ENCODE measurements at regions not wholly inside any gene's neighbourhood (a gene's known extent, or its start where the extent isn't known, plus 50 kb on each side); places are given as distances from the start of the nearest gene placed in this dataset.

DNA sequence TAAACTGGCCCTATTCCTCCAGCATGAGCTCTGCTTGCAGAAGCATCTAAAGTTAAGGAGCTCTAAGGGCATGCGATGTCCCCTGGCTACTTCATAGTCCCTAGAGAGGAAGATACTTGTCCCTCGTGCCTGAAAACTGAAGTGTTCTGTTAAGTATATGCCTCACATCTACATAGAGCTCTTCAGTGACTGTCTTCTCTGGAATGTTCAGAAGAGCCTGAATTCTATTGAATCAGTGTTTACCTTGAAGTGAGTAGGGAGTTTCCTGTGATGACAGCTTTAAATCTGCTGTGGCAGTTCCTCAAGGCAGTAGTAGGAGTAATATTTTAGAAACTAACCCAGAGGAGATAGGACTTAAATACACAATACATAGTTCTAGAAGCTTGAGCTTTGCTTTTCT lies 111.2 kb downstream of the ZNF518B start:
- H3K9me3 ChIP-seq (ENCODE audit: control insufficient read depth, low read length): no peaks in the 10 kb centered on the region
- no peaks in the 10 kb centered on the region for H3K4me1 ChIP-seq (ENCODE audit: control insufficient read depth in 1 of 2, insufficient read depth in 2 of 2, low read length in 2 of 2)
- no peaks in the 10 kb centered on the region for H3K36me3 ChIP-seq (ENCODE audit: control insufficient read depth in 1 of 2, insufficient read depth in 2 of 2, low read length in 1 of 2)
- peaks cover 0 to 5% of the 10 kb centered on the region in 2 donors for H3K27me3 ChIP-seq (ENCODE audit: control insufficient read depth in 1 of 2, insufficient read depth in 2 of 2, low read length in 1 of 2)
- WGBS, 2 donors: 49 to 68% methylated on average over 2 of the region's 2 CpGs
- DNase-seq (no peak), ATAC-seq (ENCODE audit: low FRiP score) (no peak)
- H3K4me3 ChIP-seq (ENCODE audit: low read length in 2 of 2): no peak overlapping the region
- intact Hi-C loops (cut with DNase I): no loop called here
- H3K27ac ChIP-seq (ENCODE audit: low read depth in 1 of 2, low read length in 2 of 2): no peak overlapping the region

DNA sequence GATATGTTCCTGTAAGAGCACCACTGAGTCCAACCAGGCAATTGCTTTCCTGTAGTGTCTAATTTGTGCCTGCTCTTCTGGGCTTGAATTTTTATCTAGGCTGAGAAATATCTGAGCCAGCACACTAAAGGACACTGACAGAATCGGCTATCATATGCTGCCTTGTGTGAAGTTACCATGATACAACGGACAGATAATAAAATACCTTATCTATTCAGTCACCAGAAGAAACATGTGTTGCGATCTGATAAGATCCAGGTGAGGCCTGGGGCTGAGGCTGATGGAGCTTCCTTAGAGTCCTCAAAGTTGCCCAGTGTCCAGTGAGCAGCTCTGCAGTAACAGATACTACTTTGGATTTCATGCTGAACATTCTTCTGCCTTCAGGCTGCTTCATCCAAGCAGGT lies 111.8 kb downstream of the ZNF518B start:
- H3K9me3 ChIP-seq (ENCODE audit: control insufficient read depth, low read length): no peaks in the 10 kb centered on the region
- no peaks in the 10 kb centered on the region for H3K36me3 ChIP-seq (ENCODE audit: control insufficient read depth in 1 of 2, insufficient read depth in 2 of 2, low read length in 1 of 2)
- no peak overlapping the region for H3K4me3 ChIP-seq (ENCODE audit: low read length in 2 of 2)
- DNase-seq (no peak), ATAC-seq (ENCODE audit: low FRiP score) (no peak)
- intact Hi-C loops (cut with DNase I): no loop called here
- WGBS, 2 donors: 86 to 89% methylated on average over 3 of the region's 3 CpGs
- no peaks in the 10 kb centered on the region for H3K4me1 ChIP-seq (ENCODE audit: control insufficient read depth in 1 of 2, insufficient read depth in 2 of 2, low read length in 2 of 2)
- H3K27ac ChIP-seq (ENCODE audit: low read depth in 1 of 2, low read length in 2 of 2): no peak overlapping the region
- peaks cover 0 to 5% of the 10 kb centered on the region in 2 donors for H3K27me3 ChIP-seq (ENCODE audit: control insufficient read depth in 1 of 2, insufficient read depth in 2 of 2, low read length in 1 of 2)

GRCh38 chr4:10344824-10345223 lies 112.4 kb downstream of the ZNF518B start:
- DNase-seq (no peak), ATAC-seq (ENCODE audit: low FRiP score) (no peak)
- WGBS, 2 donors: 80 to 82% methylated on average over 4 of the region's 4 CpGs
- Histone ChIP-seq H3K4me1 (ENCODE audit: control insufficient read depth in 1 of 2, insufficient read depth in 2 of 2, low read length in 2 of 2) (no peaks in the 10 kb centered on the region), H3K4me3 (ENCODE audit: low read length in 2 of 2) (no peak overlapping the region), H3K27me3 (ENCODE audit: control insufficient read depth in 1 of 2, insufficient read depth in 2 of 2, low read length in 1 of 2) (peaks cover 0 to 5% of the 10 kb centered on the region in 2 donors), H3K9me3 (ENCODE audit: control insufficient read depth, low read length) (no peaks in the 10 kb centered on the region), H3K36me3 (ENCODE audit: control insufficient read depth in 1 of 2, insufficient read depth in 2 of 2, low read length in 1 of 2) (no peaks in the 10 kb centered on the region), H3K27ac (ENCODE audit: low read depth in 1 of 2, low read length in 2 of 2) (no peak overlapping the region)
- intact Hi-C loops (cut with DNase I): no loop called here

DNA sequence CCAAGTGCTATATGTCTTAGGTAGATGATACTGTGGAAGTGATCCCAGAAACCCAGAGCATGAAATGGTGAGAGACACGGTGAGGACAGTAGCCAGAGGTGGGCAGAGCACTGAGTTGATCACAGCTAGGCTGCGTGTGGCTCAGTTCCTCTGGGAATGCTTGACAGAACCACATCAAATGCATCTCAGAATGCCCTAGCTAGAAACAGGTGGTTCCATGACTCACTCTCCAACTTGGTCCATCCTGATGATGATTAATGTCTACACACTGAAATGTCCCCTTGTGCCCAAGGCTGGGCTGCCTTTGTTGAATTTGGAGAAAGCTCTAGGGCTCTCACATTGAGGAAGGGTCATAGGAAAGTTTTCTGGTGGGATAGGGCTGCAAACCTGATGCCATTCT lies 113.6 kb downstream of the ZNF518B start:
- Histone ChIP-seq H3K27ac (ENCODE audit: low read depth in 1 of 2, low read length in 2 of 2) (no peak overlapping the region), H3K9me3 (ENCODE audit: control insufficient read depth, low read length) (no peaks in the 10 kb centered on the region), H3K4me3 (ENCODE audit: low read length in 2 of 2) (no peak overlapping the region), H3K27me3 (ENCODE audit: control insufficient read depth in 1 of 2, insufficient read depth in 2 of 2, low read length in 1 of 2) (peaks cover 0 to 5% of the 10 kb centered on the region in 2 donors), H3K36me3 (ENCODE audit: control insufficient read depth in 1 of 2, insufficient read depth in 2 of 2, low read length in 1 of 2) (no peaks in the 10 kb centered on the region), H3K4me1 (ENCODE audit: control insufficient read depth in 1 of 2, insufficient read depth in 2 of 2, low read length in 2 of 2) (no peaks in the 10 kb centered on the region)
- intact Hi-C loops (cut with DNase I): no loop called here
- DNase-seq: no peak
- ATAC-seq (ENCODE audit: low FRiP score): no peak
- 71% methylated on average over 2 of the region's 2 CpGs for WGBS, 2 donors

DNA sequence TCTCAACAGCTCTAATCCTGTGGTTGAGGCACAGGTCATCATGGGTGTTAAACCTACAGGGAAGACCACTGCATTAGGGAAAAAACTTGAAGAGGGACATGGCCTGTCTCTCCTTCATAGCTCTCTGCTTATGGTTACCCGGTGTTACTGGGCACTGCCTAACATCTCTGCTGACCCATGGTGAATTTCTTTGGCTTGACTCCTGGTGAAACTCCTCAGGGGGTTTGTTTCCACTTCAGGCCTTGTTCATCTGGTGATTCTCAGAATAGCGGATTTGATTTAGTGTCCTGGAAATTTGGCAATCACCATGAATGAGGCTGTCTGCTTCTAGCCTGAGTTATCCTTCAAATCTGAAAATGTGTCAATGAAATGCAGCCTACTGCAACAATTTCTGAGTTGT lies 114.4 kb downstream of the ZNF518B start:
- H3K4me3 ChIP-seq (ENCODE audit: low read length in 2 of 2): no peak overlapping the region
- H3K27ac ChIP-seq (ENCODE audit: low read depth in 1 of 2, low read length in 2 of 2): no peak overlapping the region
- H3K36me3 ChIP-seq (ENCODE audit: control insufficient read depth in 1 of 2, insufficient read depth in 2 of 2, low read length in 1 of 2): no peaks in the 10 kb centered on the region
- intact Hi-C loops (cut with DNase I): no loop called here
- H3K9me3 ChIP-seq (ENCODE audit: control insufficient read depth, low read length): no peaks in the 10 kb centered on the region
- no peak for DNase-seq
- no peak for ATAC-seq (ENCODE audit: low FRiP score)
- no peaks in the 10 kb centered on the region for H3K4me1 ChIP-seq (ENCODE audit: control insufficient read depth in 1 of 2, insufficient read depth in 2 of 2, low read length in 2 of 2)
- peaks cover 0 to 5% of the 10 kb centered on the region in 2 donors for H3K27me3 ChIP-seq (ENCODE audit: control insufficient read depth in 1 of 2, insufficient read depth in 2 of 2, low read length in 1 of 2)
- whole genome bisulfite sequencing, 2 donors: 69 to 70% methylated on average over 2 of the region's 2 CpGs

DNA sequence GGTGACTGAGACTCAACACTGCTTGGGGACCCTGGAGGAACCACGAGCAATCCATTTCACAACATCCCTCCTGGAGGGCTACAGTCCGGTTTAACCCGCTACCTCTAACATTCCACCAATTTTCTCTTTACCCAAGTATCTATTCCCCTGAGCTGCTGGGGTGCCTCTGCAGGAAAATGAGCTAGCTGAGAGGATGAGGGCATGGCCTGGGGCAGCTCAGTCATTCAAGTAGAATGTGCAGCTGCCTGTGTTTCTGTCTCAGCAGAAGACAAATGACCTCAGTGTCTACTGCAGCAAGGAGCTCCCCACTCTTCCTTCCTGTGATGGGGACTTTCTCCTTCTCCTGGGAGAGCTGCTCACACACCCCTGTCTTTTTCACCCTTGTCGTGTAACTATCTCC lies 120.8 kb downstream of the ZNF518B start:
- ATAC-seq (ENCODE audit: low FRiP score) (no peak), DNase-seq (no peak)
- WGBS, 2 donors: 61 to 69% methylated on average over 4 of the region's 4 CpGs
- Histone ChIP-seq H3K27me3 (ENCODE audit: control insufficient read depth in 1 of 2, insufficient read depth in 2 of 2, low read length in 1 of 2) (no peaks in the 10 kb centered on the region), H3K4me3 (ENCODE audit: low read length in 2 of 2) (no peak overlapping the region), H3K4me1 (ENCODE audit: control insufficient read depth in 1 of 2, insufficient read depth in 2 of 2, low read length in 2 of 2) (no peaks in the 10 kb centered on the region), H3K27ac (ENCODE audit: low read depth in 1 of 2, low read length in 2 of 2) (no peak overlapping the region), H3K9me3 (ENCODE audit: control insufficient read depth, low read length) (peaks cover 3% of the 10 kb centered on the region), H3K36me3 (ENCODE audit: control insufficient read depth in 1 of 2, insufficient read depth in 2 of 2, low read length in 1 of 2) (no peaks in the 10 kb centered on the region)
- intact Hi-C loops (cut with DNase I): no loop called here

- ATAC-seq (ENCODE audit: low FRiP score): no peak
- Histone ChIP-seq H3K4me1 (ENCODE audit: control insufficient read depth in 1 of 2, insufficient read depth in 2 of 2, low read length in 2 of 2) (no peaks in the 10 kb centered on the region), H3K27me3 (ENCODE audit: control insufficient read depth in 1 of 2, insufficient read depth in 2 of 2, low read length in 1 of 2) (no peaks in the 10 kb centered on the region), H3K9me3 (ENCODE audit: control insufficient read depth, low read length) (peaks cover 3% of the 10 kb centered on the region), H3K27ac (ENCODE audit: low read depth in 1 of 2, low read length in 2 of 2) (no peak overlapping the region), H3K4me3 (ENCODE audit: low read length in 2 of 2) (no peak overlapping the region), H3K36me3 (ENCODE audit: control insufficient read depth in 1 of 2, insufficient read depth in 2 of 2, low read length in 1 of 2) (no peaks in the 10 kb centered on the region)
- no peak for DNase-seq
- WGBS, 2 donors: 35 to 54% methylated on average over 8 of the region's 8 CpGs
- intact Hi-C loops (cut with DNase I): no loop called here
Measured at GRCh38 chr4:10335050-10335449, 122.2 kb downstream of the ZNF518B start.

DNA sequence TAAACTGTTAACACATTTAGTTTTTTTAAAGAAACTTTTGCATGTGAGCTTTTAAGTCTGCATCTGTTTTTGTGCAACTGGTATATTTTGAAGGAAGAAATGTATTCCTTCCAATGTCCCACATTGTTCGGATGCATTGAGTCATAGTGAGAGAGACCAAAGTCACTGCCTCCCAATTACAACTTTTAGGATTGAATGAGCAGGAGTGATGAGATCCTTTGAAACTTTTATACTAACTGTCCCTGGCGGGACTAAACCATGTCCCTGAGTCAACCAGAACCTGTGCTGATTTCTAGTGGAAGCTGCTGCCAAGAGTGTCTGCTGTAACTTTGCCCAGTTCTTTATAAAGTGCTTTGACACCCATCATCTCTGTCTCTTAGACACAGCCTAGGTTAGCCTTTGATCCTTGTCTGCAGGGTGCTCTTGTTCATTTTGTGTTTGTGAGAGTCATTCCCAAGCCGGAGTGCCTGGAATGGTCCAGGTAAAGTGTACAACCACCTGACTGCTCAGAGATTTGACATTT lies 122.7 kb downstream of the ZNF518B start:
- DNase-seq (no peak), ATAC-seq (ENCODE audit: low FRiP score) (no peak)
- Histone ChIP-seq H3K4me1 (ENCODE audit: control insufficient read depth in 1 of 2, insufficient read depth in 2 of 2, low read length in 2 of 2) (no peaks in the 10 kb centered on the region), H3K27me3 (ENCODE audit: control insufficient read depth in 1 of 2, insufficient read depth in 2 of 2, low read length in 1 of 2) (no peaks in the 10 kb centered on the region), H3K4me3 (ENCODE audit: low read length in 2 of 2) (no peak overlapping the region), H3K27ac (ENCODE audit: low read depth in 1 of 2, low read length in 2 of 2) (no peak overlapping the region), H3K36me3 (ENCODE audit: control insufficient read depth in 1 of 2, insufficient read depth in 2 of 2, low read length in 1 of 2) (no peaks in the 10 kb centered on the region), H3K9me3 (ENCODE audit: control insufficient read depth, low read length) (peaks cover 3% of the 10 kb centered on the region)
- intact Hi-C loops (cut with DNase I): no loop called here
- WGBS, 2 donors: 83 to 87% methylated on average over 3 of the region's 3 CpGs

DNA sequence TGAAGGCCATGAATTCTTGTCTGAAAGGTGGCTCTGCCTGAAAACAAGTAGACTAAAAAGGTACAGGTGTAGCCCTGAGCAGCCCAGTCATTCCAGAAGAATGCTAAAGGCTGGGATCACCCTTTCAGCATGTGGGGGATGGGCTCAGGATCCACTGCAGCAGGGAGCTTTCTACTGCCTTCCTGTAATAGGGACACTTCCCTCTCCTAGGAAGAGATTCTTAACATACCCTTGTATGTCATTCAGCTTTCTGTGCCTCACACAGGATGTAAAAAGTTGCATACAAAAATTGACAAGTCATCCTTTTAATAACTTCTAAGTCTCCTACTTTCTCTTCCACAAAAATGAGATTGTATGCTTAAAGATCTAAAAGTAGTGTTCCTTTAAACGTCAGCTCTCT lies 123.3 kb downstream of the ZNF518B start:
- Histone ChIP-seq H3K36me3 (ENCODE audit: control insufficient read depth in 1 of 2, insufficient read depth in 2 of 2, low read length in 1 of 2) (no peaks in the 10 kb centered on the region), H3K27me3 (ENCODE audit: control insufficient read depth in 1 of 2, insufficient read depth in 2 of 2, low read length in 1 of 2) (no peaks in the 10 kb centered on the region), H3K27ac (ENCODE audit: low read depth in 1 of 2, low read length in 2 of 2) (no peak overlapping the region), H3K4me3 (ENCODE audit: low read length in 2 of 2) (no peak overlapping the region), H3K4me1 (ENCODE audit: control insufficient read depth in 1 of 2, insufficient read depth in 2 of 2, low read length in 2 of 2) (no peaks in the 10 kb centered on the region), H3K9me3 (ENCODE audit: control insufficient read depth, low read length) (peaks cover 3% of the 10 kb centered on the region)
- ATAC-seq (ENCODE audit: low FRiP score) (no peak), DNase-seq (no peak)
- intact Hi-C loops (cut with DNase I): no loop called here
- WGBS, 2 donors: 33 to 46% methylated on average over 1 of the region's 1 CpG
